Glutamatergic neuron (in vitro differentiated cells): ENCODE measurements at regions not wholly inside any gene's neighbourhood (a gene's known extent, or its start where the extent isn't known, plus 50 kb on each side); places are given as distances from the start of the nearest gene placed in this dataset.

Source experiments
- DNase-seq: peaks from one replicate; pipeline ENCODE4 v3.0.0; 2022
- H3K27ac Mint-ChIP-seq: one replicate; pipeline ENCODE4 v1.8.0; 2020; ENCODE audit warnings: mild to moderate bottlenecking, mixed read lengths, inconsistent platforms; ENCODE audit not compliant: unreplicated experiment
- H3K27me3 Mint-ChIP-seq: one replicate; pipeline ENCODE4 v1.8.0; 2020; ENCODE audit warnings: mild to moderate bottlenecking, moderate library complexity, mixed read lengths, inconsistent platforms; ENCODE audit not compliant: unreplicated experiment
- H3K36me3 Mint-ChIP-seq: one replicate; pipeline ENCODE4 v1.8.0; 2020; ENCODE audit warnings: mild to moderate bottlenecking, mixed read lengths, inconsistent platforms; ENCODE audit not compliant: unreplicated experiment
- H3K4me1 Mint-ChIP-seq: one replicate; pipeline ENCODE4 v1.8.0; 2020; ENCODE audit warnings: mild to moderate bottlenecking, low read depth, mixed read lengths, inconsistent platforms; ENCODE audit not compliant: unreplicated experiment
- H3K4me3 Mint-ChIP-seq: one replicate; pipeline ENCODE4 v1.8.0; 2020; ENCODE audit warnings: mild to moderate bottlenecking, mixed read lengths, inconsistent platforms; ENCODE audit not compliant: unreplicated experiment
- H3K9me3 Mint-ChIP-seq: one replicate; pipeline ENCODE4 v1.8.0; 2020; ENCODE audit warnings: mild to moderate bottlenecking, moderate library complexity, mixed read lengths, inconsistent platforms; ENCODE audit not compliant: unreplicated experiment
- CTCF ChIP-seq: fragments of 200-600 bp; sonication (generic); IDR thresholded peaks from one replicate; pipeline ENCODE4 v1.5.0; 2021; ENCODE audit not compliant: partially characterized antibody, unreplicated experiment

DNA sequence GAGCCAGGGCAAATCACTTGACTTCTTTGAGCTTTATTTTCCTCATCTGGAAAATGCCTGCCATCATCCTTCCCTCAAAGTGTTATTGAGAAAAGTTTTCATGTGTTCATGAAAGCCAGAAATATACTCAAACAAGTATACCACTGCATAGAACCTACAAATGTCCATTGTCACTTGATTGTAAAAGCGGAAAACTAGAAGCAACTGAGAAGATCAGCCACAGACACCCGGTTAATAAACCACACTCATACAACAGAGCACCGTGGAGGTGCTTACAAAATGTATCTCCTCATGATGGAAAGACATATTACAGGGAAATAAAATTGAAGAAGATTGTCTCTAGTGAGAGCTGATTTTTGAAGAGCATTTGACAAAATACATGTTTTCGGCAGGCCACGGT is 117.2 kb upstream of the MSX2 start:
- no peak for DNase-seq
- TF ChIP-seq CTCF = no peak
- Mint-ChIP-seq H3K36me3 (no peaks in the 10 kb centered on the region), H3K27ac (no peak overlapping the region), H3K9me3 (peaks cover 1% of the 10 kb centered on the region), H3K27me3 (no peaks in the 10 kb centered on the region), H3K4me3 (no peak overlapping the region), H3K4me1 (no peaks in the 10 kb centered on the region)

- no peak overlapping the region for H3K4me3 Mint-ChIP-seq
- H3K27ac Mint-ChIP-seq = no peak overlapping the region
- no peaks in the 10 kb centered on the region for H3K36me3 Mint-ChIP-seq
- H3K4me1 Mint-ChIP-seq = no peaks in the 10 kb centered on the region
- H3K27me3 Mint-ChIP-seq = no peaks in the 10 kb centered on the region
- peaks cover 1% of the 10 kb centered on the region for H3K9me3 Mint-ChIP-seq
- DNase-seq = no peak
- no peak for TF ChIP-seq CTCF
Observed at GRCh38 chr5:174607916-174608315, 116.5 kb upstream of the MSX2 start.

DNA sequence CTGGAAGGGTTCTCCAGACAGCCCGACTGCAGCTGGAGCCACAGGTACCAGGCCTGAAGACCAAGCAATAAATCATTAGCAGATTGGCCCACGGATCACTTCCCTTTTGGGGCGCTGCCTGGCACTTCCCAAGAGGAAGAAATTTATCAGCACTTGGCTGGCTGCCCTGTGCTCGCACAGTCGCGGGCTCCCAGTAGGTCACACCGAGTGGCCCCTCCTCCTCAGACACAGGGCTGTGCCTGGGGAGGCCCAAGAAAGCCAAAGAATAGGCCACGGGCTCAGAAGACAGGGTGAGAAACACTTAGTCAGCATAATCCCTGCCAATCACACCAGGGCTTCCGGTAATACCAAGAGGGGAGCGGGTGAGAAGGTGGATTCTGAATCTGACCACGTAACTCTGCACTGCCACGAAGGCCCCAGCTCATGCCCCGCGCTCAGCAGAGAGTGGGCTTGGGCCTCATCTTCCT is 115.7 kb upstream of the MSX2 start:
- H3K27me3 Mint-ChIP-seq = peaks cover 3% of the 10 kb centered on the region
- H3K36me3 Mint-ChIP-seq = no peaks in the 10 kb centered on the region
- H3K27ac Mint-ChIP-seq = no peak overlapping the region
- H3K4me1 Mint-ChIP-seq = no peaks in the 10 kb centered on the region
- TF ChIP-seq CTCF = no peak
- DNase-seq = no peak
- no peak overlapping the region for H3K4me3 Mint-ChIP-seq
- H3K9me3 Mint-ChIP-seq = peaks cover 1% of the 10 kb centered on the region

DNA sequence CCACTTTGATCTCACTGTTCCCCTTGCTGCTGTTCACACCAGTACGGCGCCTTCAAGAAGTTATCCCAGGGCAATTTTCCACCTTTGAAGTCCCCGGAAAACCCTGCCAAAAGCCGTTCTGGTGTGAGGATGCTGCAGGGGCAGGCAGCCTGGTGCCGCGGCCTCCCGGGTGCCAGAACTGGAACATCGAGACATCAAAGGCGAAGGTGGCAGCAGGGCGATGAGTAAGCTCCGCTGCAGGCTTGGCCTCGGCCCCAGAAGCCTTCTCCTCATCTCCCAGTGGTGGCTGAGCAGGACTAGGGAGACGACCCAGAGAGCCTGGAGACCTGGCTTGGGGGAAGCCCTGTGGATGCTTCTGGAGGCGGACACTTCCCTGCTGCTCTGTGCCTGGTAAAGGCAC is 115.3 kb upstream of the MSX2 start:
- DNase-seq = no peak

GRCh38 chr5:174610968-174611367 is 113.4 kb upstream of the MSX2 start:
- H3K36me3 Mint-ChIP-seq = peaks cover 4% of the 10 kb centered on the region
- H3K4me1 Mint-ChIP-seq = no peaks in the 10 kb centered on the region
- peaks cover 3% of the 10 kb centered on the region for H3K27me3 Mint-ChIP-seq
- no peak overlapping the region for H3K27ac Mint-ChIP-seq
- no peak for TF ChIP-seq CTCF
- no peak for DNase-seq
- H3K9me3 Mint-ChIP-seq = peaks cover 1% of the 10 kb centered on the region
- no peak overlapping the region for H3K4me3 Mint-ChIP-seq

More for the DNA sequence above, 115.3 kb upstream of the MSX2 start:
- Mint-ChIP-seq H3K27ac (no peak overlapping the region), H3K27me3 (peaks cover 3% of the 10 kb centered on the region), H3K4me1 (no peaks in the 10 kb centered on the region), H3K36me3 (no peaks in the 10 kb centered on the region), H3K9me3 (peaks cover 1% of the 10 kb centered on the region), H3K4me3 (no peak overlapping the region)
- no peak for TF ChIP-seq CTCF
